ENCODE measurements at regions not wholly inside any gene's neighbourhood (a gene's known extent, or its start where the extent isn't known, plus 50 kb on each side); places are given as distances from the start of the nearest gene placed in this dataset.

DNA sequence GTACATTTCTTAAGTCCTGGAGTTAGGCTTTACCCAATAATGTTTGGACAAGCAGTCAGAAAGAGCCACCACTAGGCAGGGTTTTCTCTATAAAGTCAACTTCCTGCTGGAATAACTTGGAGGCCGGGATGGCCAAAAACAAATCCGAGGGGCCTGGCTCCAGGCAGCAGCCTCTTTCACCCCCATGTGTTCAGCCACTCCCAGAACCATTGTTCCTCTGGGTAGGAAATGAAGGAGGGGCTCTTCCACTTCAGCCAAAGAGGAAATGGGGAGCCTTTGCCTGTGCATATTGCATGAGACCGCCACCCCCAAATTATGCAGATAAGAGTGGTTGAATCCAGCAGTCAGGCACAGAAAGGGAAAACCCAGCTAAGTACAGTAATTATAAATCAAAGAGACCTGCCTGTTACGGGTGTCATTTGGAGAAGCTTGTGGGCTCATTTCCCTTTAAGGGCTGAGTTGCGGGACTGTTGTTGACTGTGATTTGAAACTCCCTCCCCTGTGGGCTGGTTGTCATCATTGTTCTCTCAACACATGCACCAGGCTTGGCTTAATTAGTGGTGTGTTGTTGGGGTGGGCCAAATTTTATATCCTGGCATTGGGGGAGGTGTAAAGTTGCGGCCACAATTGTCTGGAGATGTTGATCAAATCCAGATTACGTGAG, 212.8 kb upstream of the SOX11 start:
- Histone ChIP-seq H3K9ac (ENCODE audit: low read length) (no peak overlapping the region), H3K9me3 (ENCODE audit: insufficient read depth, low read length) (no peaks in the 10 kb centered on the region), H3K36me3 (ENCODE audit: low read length) (no peaks in the 10 kb centered on the region), H3K4me3 (ENCODE audit: insufficient read depth, low read length, poor library complexity, severe bottlenecking) (no peak overlapping the region), H4K20me1 (ENCODE audit: low read depth, low read length) (no peaks in the 10 kb centered on the region), H2AFZ (ENCODE audit: low read depth, low read length, severe bottlenecking) (no peak overlapping the region), H3F3A (ENCODE audit: insufficient read depth) (no peaks in the 10 kb centered on the region), H3K27me3 (ENCODE audit: low read length) (no peaks in the 10 kb centered on the region), H3K4me2 (ENCODE audit: low read depth, low read length, poor library complexity, severe bottlenecking) (no peak overlapping the region), H3K27ac (ENCODE audit: low read depth, low read length) (no peak overlapping the region), H3K79me2 (ENCODE audit: insufficient read depth, low read length) (no peaks in the 10 kb centered on the region), H3K9me2 (replicated peaks; ENCODE audit: insufficient read depth, low read length) (no peaks in the 10 kb centered on the region)
- no peak for TF ChIP-seq EZH2phosphoT487 (conservative IDR thresholded peaks at IDR 0.05; ENCODE audit: low read length)
- TF ChIP-seq CTCF (IDR thresholded peaks at IDR 0.05; ENCODE audit: insufficient read depth, low read length, poor library complexity, severe bottlenecking), result no peak

DNA sequence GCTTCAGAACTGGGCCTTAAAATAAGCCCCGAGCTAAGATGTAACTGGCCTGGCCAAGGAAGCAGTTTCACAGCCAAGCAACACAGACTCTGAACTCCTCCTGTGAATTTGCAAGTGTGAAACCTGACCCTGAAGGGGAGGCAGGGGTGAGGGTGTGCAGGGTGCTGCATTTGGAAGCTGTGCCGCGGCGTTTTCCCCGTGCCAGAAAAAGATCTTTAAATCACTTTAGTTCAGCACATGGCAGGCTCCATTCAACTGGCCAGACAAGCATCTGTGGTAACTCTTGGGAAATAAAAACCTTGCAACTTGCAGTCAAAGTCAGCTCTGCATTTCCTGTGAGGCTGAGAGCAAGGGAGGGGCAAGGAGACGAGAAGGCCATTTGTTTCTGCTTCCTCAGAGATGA, 209.3 kb upstream of the SOX11 start:
- Histone ChIP-seq H3K9me3 (ENCODE audit: insufficient read depth, low read length) (no peaks in the 10 kb centered on the region), H3K4me3 (ENCODE audit: insufficient read depth, low read length, poor library complexity, severe bottlenecking) (no peak overlapping the region), H3K36me3 (ENCODE audit: low read length) (no peaks in the 10 kb centered on the region), H3K27me3 (ENCODE audit: low read length) (no peaks in the 10 kb centered on the region), H4K20me1 (ENCODE audit: low read depth, low read length) (no peaks in the 10 kb centered on the region), H3K27ac (ENCODE audit: low read depth, low read length) (no peak overlapping the region), H3F3A (ENCODE audit: insufficient read depth) (no peaks in the 10 kb centered on the region), H3K79me2 (ENCODE audit: insufficient read depth, low read length) (no peaks in the 10 kb centered on the region), H3K9me2 (replicated peaks; ENCODE audit: insufficient read depth, low read length) (no peaks in the 10 kb centered on the region), H3K4me2 (ENCODE audit: low read depth, low read length, poor library complexity, severe bottlenecking) (no peak overlapping the region), H3K9ac (ENCODE audit: low read length) (no peak overlapping the region), H2AFZ (ENCODE audit: low read depth, low read length, severe bottlenecking) (no peak overlapping the region)
- TF ChIP-seq CTCF (IDR thresholded peaks at IDR 0.05; ENCODE audit: insufficient read depth, low read length, poor library complexity, severe bottlenecking) (no peak), EZH2phosphoT487 (conservative IDR thresholded peaks at IDR 0.05; ENCODE audit: low read length) (no peak)

DNA sequence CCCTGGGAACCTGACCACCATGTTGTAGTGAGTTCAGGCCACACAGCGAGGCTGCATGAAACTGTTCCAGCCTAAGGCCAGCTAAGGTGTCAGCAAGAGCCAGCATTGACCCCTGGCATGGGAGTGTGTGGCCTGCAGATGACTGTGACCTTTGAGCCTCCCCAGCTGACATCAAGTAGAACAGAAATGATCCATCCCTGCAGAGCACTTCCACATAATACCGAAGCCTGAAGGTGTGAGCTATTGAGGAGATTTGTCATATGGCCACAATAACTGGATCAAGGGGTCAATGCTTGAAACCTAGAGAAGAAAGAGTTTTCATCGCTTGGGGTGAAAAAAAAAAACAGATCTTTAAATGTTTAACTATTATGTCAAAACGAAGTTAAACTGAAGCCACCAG, 207.3 kb upstream of the SOX11 start:
- no peak overlapping the region for H3K9ac ChIP-seq (ENCODE audit: low read length)

More for the DNA sequence above, 207.3 kb upstream of the SOX11 start:
- H3K27me3 ChIP-seq (ENCODE audit: low read length), result no peaks in the 10 kb centered on the region
- no peaks in the 10 kb centered on the region for H3F3A ChIP-seq (ENCODE audit: insufficient read depth)
- no peak overlapping the region for H3K4me3 ChIP-seq (ENCODE audit: insufficient read depth, low read length, poor library complexity, severe bottlenecking)
- no peaks in the 10 kb centered on the region for H3K36me3 ChIP-seq (ENCODE audit: low read length)
- no peak overlapping the region for H3K4me2 ChIP-seq (ENCODE audit: low read depth, low read length, poor library complexity, severe bottlenecking)
- TF ChIP-seq CTCF (IDR thresholded peaks at IDR 0.05; ENCODE audit: insufficient read depth, low read length, poor library complexity, severe bottlenecking), result no peak
- TF ChIP-seq EZH2phosphoT487 (conservative IDR thresholded peaks at IDR 0.05; ENCODE audit: low read length), result no peak
- no peaks in the 10 kb centered on the region for H3K9me2 ChIP-seq (replicated peaks; ENCODE audit: insufficient read depth, low read length)
- H2AFZ ChIP-seq (ENCODE audit: low read depth, low read length, severe bottlenecking), result no peak overlapping the region
- H3K79me2 ChIP-seq (ENCODE audit: insufficient read depth, low read length), result no peaks in the 10 kb centered on the region
- no peak overlapping the region for H3K27ac ChIP-seq (ENCODE audit: low read depth, low read length)
- H3K9me3 ChIP-seq (ENCODE audit: insufficient read depth, low read length), result no peaks in the 10 kb centered on the region
- H4K20me1 ChIP-seq (ENCODE audit: low read depth, low read length), result no peaks in the 10 kb centered on the region
